ENCODE measurements at regions not wholly inside any gene's neighbourhood (a gene's known extent, or its start where the extent isn't known, plus 50 kb on each side); places are given as distances from the start of the nearest gene placed in this dataset.
"Not testable (repeated sequence)": the region's sequence is repeated elsewhere in the genome, so short reads cannot be mapped to it uniquely, and the experiment has no call there.

- DNase-seq: peak; percentile 39
- Histone ChIP-seq H3K4me3 (no peak overlapping the region), H3K27ac (peak overlapping the region in 1 of 2 donors; percentile 0), H3K9me3 (no peaks in the 10 kb centered on the region), H3K36me3 (ENCODE audit: low read depth, missing control alignments) (no peaks in the 10 kb centered on the region), H3K4me1 (peaks cover 8% of the 10 kb centered on the region), H3K27me3 (no peaks in the 10 kb centered on the region)
- TF ChIP-seq CTCF (IDR thresholded peaks at IDR 0.05): no peak
- no peak for TF ChIP-seq POLR2A (IDR thresholded peaks at IDR 0.05)
- 41 to 53% methylated on average over 27 to 42 of the region's 42 CpGs for WGBS, 2 donors
- intact Hi-C loops (cut with DNase I; ENCODE audit: low total_unique reads): no loop called here
Measured at GRCh38 chr4:1547856-1548826, 136.0 kb downstream of the FAM53A start.

- no peak overlapping the region for H3K27ac ChIP-seq
- H3K4me3 ChIP-seq: no peak overlapping the region
Measured at GRCh38 chr4:1547131-1547855, 136.8 kb downstream of the FAM53A start.

DNA sequence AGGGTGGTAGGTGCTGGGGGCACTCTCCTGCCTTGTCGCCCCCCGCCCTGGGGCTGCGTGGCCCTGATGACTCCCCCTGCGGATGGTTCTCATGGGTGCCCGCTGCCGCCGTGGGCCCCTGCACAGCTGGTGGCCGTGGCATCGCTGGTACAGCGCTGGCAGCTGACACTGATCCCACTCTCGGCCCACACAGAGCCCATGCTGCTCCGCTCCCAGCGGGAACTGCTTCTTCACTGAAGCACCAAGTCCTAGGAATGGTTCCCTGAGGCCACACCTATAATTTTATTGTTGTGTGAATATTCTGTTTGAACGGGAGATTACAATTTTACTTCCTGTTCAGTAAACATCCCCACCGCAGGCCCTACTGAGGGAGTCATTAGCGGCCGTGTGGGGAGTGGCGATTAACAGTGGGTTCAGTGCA is 138.6 kb upstream of the NKX1-1 start:
- no peak for DNase-seq
- H3K27ac ChIP-seq: no peak overlapping the region

More at GRCh38 chr4:1547131-1547855, 136.8 kb downstream of the FAM53A start:
- no peak for DNase-seq
- H3K36me3 ChIP-seq (ENCODE audit: low read depth, missing control alignments): no peaks in the 10 kb centered on the region
- H3K27me3 ChIP-seq: no peaks in the 10 kb centered on the region
- 62 to 65% methylated on average over 16 to 18 of the region's 19 CpGs for WGBS, 2 donors
- H3K9me3 ChIP-seq: no peaks in the 10 kb centered on the region
- H3K4me1 ChIP-seq: peaks cover 8% of the 10 kb centered on the region
- intact Hi-C loops (cut with DNase I; ENCODE audit: low total_unique reads): no loop called here
- TF ChIP-seq CTCF (IDR thresholded peaks at IDR 0.05): no peak
- TF ChIP-seq POLR2A (IDR thresholded peaks at IDR 0.05): no peak

DNA sequence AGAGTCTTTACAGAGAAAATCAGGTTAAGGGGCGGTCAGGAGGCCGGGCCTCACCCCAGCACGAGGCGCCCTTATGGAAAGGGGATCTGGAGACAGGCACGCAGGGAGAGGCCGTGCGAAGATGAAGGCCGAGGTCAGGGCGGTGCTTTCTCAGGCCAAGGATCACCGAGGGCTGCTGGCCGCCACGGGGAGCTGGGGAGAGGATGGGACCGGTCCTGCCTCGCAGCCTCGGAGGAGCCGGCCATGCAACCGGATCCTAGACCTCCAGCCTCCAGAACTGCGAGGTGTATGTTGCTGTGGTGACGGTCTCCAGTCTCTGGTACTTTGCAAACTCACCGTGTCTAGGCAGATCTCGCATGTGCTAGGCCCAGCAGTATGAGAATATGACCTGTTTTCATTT is 138.2 kb upstream of the NKX1-1 start:
- DNase-seq; H3K27me3 ChIP-seq; H3K4me3 ChIP-seq; H3K4me1 ChIP-seq; H3K9me3 ChIP-seq; H3K36me3 ChIP-seq (ENCODE audit: low read depth, missing control alignments); H3K27ac ChIP-seq; intact Hi-C loops (cut with DNase I; ENCODE audit: low total_unique reads): not testable (repeated sequence)
- WGBS, 2 donors: 66 to 75% methylated on average over 20 to 21 of the region's 21 CpGs

More for the DNA sequence above, 138.6 kb upstream of the NKX1-1 start:
- 75 to 83% methylated on average over 13 to 18 of the region's 18 CpGs for WGBS, 2 donors
- TF ChIP-seq POLR2A (IDR thresholded peaks at IDR 0.05) (no peak), CTCF (IDR thresholded peaks at IDR 0.05) (no peak)
- H3K27me3 ChIP-seq: no peaks in the 10 kb centered on the region
- no peak overlapping the region for H3K4me3 ChIP-seq
- H3K9me3 ChIP-seq: no peaks in the 10 kb centered on the region
- intact Hi-C loops (cut with DNase I; ENCODE audit: low total_unique reads): no loop called here
- H3K36me3 ChIP-seq (ENCODE audit: low read depth, missing control alignments): no peaks in the 10 kb centered on the region
- H3K4me1 ChIP-seq: peaks cover 8% of the 10 kb centered on the region

DNA sequence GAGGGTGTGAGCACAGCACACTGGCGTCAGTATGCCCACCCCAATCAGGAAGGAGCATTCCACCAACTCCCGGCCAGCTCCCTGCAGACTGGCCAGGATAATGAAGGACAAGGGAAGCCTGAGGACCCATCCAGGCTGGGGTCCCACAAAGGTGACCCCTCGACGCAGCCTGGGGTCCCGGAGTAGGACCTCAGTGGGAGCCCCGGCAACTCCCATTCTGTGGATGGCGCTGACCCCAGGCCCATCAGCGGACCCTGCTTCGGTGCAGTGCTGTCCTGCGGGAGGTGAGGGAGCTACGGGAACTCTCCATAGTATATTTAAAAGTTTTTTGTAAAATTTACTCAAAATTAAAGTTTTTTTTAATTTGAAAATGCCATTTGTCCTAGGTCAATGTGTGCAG is 137.7 kb upstream of the NKX1-1 start:
- intact Hi-C loops (cut with DNase I; ENCODE audit: low total_unique reads): no loop called here
- Histone ChIP-seq H3K27ac (no peak overlapping the region), H3K4me3 (no peak overlapping the region), H3K4me1 (peaks cover 6% of the 10 kb centered on the region), H3K36me3 (ENCODE audit: low read depth, missing control alignments) (no peaks in the 10 kb centered on the region), H3K27me3 (no peaks in the 10 kb centered on the region), H3K9me3 (no peaks in the 10 kb centered on the region)
- TF ChIP-seq POLR2A (IDR thresholded peaks at IDR 0.05): no peak
- no peak for TF ChIP-seq CTCF (IDR thresholded peaks at IDR 0.05)
- WGBS, 2 donors: 90 to 97% methylated on average over 11 of the region's 11 CpGs
- no peak for DNase-seq

Measured in testis (tissue), 2 donors.